OCI-LY1 (cell line): ENCODE measurements at regions not wholly inside any gene's neighbourhood (a gene's known extent, or its start where the extent isn't known, plus 50 kb on each side); places are given as distances from the start of the nearest gene placed in this dataset.

Experiments
- H2AFZ ChIP-seq: fragments of 200-600 bp; sonication (generic), shearing (Covaris generic); 2 replicates; pipeline ENCODE4 v1.6.0; 2014; ENCODE audit warnings: antibody characterized with exemption, mild to moderate bottlenecking, low read length
- H3F3A ChIP-seq: fragments of 200-600 bp; sonication (generic), shearing (Covaris generic); 2 replicates; pipeline ENCODE4 v1.6.0; 2014; ENCODE audit warnings: mild to moderate bottlenecking, antibody characterized with exemption, low read length, moderate library complexity; ENCODE audit not compliant: insufficient read depth
- H3K27ac ChIP-seq: fragments of 200-600 bp; sonication (generic); 2 replicates; pipeline ENCODE4 v1.5.1; 2014; ENCODE audit warnings: low read length, mixed run types, mild to moderate bottlenecking, low read depth; ENCODE audit not compliant: poor library complexity, severe bottlenecking
- H3K27me3 ChIP-seq: fragments of 200-600 bp; sonication (generic); 2 replicates; pipeline ENCODE4 v1.6.0; 2014; ENCODE audit warnings: antibody characterized with exemption, mild to moderate bottlenecking, low read length, moderate library complexity; ENCODE audit not compliant: insufficient read depth
- H3K36me3 ChIP-seq: fragments of 200-600 bp; sonication (generic); 2 replicates; pipeline ENCODE4 v1.6.1; 2014; ENCODE audit warnings: mild to moderate bottlenecking, antibody characterized with exemption, low read length, moderate library complexity, mixed read lengths; ENCODE audit not compliant: insufficient read depth
- H3K4me1 ChIP-seq: fragments of 200-600 bp; sonication (generic); 2 replicates; pipeline ENCODE4 v1.5.1; 2014; ENCODE audit warnings: mild to moderate bottlenecking, low read length, moderate library complexity; ENCODE audit not compliant: insufficient read depth, severe bottlenecking
- H3K4me2 ChIP-seq: fragments of 200-600 bp; sonication (generic), shearing (Covaris generic); 2 replicates; pipeline ENCODE4 v1.6.1; 2014; ENCODE audit warnings: low read length
- H3K4me3 ChIP-seq: fragments of 200-600 bp; sonication (generic); 2 replicates; pipeline ENCODE4 v1.5.1; 2014; ENCODE audit warnings: low read length, low read depth, mild to moderate bottlenecking, mixed read lengths; ENCODE audit not compliant: poor library complexity, severe bottlenecking
- H3K79me2 ChIP-seq: fragments of 200-600 bp; shearing (Covaris generic); 2 replicates; pipeline ENCODE4 v1.6.1; 2016; ENCODE audit warnings: mixed run types, low read length, mixed read lengths; ENCODE audit not compliant: insufficient read depth
- H3K9ac ChIP-seq: fragments of 200-600 bp; sonication (generic), shearing (Covaris generic); 2 replicates; pipeline ENCODE4 v1.6.1; 2014; ENCODE audit warnings: mild to moderate bottlenecking, low read length, mixed read lengths
- H3K9me2 ChIP-seq: fragments of 200-600 bp; sonication (generic), shearing (Covaris generic); 2 replicates; pipeline ENCODE4 v1.6.1; 2014; ENCODE audit warnings: low read depth, mild to moderate bottlenecking, low read length, mixed read lengths
- H3K9me3 ChIP-seq: fragments of 200-600 bp; shearing (Covaris generic); 2 replicates; pipeline ENCODE4 v1.6.1; 2014; ENCODE audit warnings: low read length, mixed read lengths
- H4K20me1 ChIP-seq: fragments of 200-600 bp; sonication (generic), shearing (Covaris generic); 2 replicates; pipeline ENCODE4 v1.6.0; 2016; ENCODE audit warnings: mild to moderate bottlenecking, low read length; ENCODE audit not compliant: insufficient read depth
- EZH2 ChIP-seq: fragments of 200-600 bp; sonication (generic), shearing (Covaris generic); IDR thresholded peaks from 2 replicates; pipeline ENCODE4 v1.8.0; 2017; ENCODE audit warnings: borderline replicate concordance, mixed run types, mild to moderate bottlenecking, antibody characterized with exemption, low read length, moderate library complexity, mixed read lengths
- TF ChIP-seq, protein P1 (sequence below): fragments of 200-600 bp; sonication (generic), shearing (Covaris generic); IDR thresholded peaks from 2 replicates; pipeline ENCODE4 v1.5.1; 2017; ENCODE audit warnings: mild to moderate bottlenecking, antibody characterized with exemption, low read length, moderate library complexity, mixed read lengths

DNA sequence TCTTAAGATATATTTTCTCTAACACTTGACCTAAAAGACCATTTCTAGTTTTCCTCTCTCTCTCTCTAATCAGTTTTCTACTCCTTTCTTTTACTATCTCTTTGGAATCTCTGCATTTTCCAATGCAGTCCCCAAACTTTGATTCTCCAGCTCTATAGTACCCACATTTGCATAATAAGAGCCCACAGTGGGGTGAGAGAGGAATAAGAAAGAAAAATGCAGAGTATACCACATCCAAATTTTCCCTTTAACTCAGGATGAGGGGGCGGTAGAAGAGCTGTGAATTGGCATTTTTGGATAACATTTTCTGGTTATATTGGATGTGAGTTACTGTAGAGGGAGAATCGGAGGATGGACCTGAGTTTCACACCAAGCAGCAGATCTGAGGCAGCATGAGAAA is 74.4 kb upstream of the SOD3 start:
- no peaks in the 10 kb centered on the region for H3K79me2 ChIP-seq
- no peak overlapping the region for H3K4me3 ChIP-seq
- H3K4me1 ChIP-seq, result no peaks in the 10 kb centered on the region
- H3K27ac ChIP-seq, result no peak overlapping the region
- no peaks in the 10 kb centered on the region for H3K27me3 ChIP-seq
- H3K4me2 ChIP-seq, result no peak overlapping the region
- TF ChIP-seq EZH2, result no peak
- TF ChIP-seq, protein P1, sequence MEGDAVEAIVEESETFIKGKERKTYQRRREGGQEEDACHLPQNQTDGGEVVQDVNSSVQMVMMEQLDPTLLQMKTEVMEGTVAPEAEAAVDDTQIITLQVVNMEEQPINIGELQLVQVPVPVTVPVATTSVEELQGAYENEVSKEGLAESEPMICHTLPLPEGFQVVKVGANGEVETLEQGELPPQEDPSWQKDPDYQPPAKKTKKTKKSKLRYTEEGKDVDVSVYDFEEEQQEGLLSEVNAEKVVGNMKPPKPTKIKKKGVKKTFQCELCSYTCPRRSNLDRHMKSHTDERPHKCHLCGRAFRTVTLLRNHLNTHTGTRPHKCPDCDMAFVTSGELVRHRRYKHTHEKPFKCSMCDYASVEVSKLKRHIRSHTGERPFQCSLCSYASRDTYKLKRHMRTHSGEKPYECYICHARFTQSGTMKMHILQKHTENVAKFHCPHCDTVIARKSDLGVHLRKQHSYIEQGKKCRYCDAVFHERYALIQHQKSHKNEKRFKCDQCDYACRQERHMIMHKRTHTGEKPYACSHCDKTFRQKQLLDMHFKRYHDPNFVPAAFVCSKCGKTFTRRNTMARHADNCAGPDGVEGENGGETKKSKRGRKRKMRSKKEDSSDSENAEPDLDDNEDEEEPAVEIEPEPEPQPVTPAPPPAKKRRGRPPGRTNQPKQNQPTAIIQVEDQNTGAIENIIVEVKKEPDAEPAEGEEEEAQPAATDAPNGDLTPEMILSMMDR, result no peak
- no peak overlapping the region for H2AFZ ChIP-seq
- no peaks in the 10 kb centered on the region for H4K20me1 ChIP-seq
- H3K9me3 ChIP-seq, result no peaks in the 10 kb centered on the region
- H3F3A ChIP-seq, result no peaks in the 10 kb centered on the region
- H3K9ac ChIP-seq, result no peak overlapping the region
- no peaks in the 10 kb centered on the region for H3K36me3 ChIP-seq
- no peaks in the 10 kb centered on the region for H3K9me2 ChIP-seq

DNA sequence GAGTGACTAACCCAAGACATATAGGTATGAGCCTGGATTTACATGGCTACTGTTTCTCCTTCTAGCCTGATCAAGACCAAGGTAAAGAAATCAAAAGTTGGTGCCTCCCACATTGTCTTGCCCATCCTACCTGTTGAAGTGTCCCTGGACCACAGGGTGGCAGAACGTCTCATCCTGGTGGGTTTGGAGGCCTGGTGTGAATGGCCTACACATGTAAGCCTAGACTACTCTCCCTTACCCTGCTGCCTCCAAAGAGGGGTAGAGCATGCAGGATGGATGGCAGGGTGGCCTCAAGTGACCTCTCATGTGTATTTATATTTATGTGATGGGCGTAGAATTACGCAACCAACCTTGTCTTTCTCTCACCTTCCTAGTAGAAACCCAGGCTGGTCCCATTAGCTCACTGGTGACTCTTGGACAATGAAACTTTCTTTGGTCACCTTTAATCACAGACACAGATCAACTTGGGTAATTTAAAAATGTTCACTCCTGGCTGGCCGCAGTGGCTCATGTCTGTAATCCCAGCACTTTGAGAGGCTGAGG is 73.3 kb upstream of the SOD3 start:
- Histone ChIP-seq H3K4me3 (no peak overlapping the region), H3K9me2 (no peaks in the 10 kb centered on the region), H2AFZ (no peak overlapping the region), H3K9ac (no peak overlapping the region), H3F3A (no peaks in the 10 kb centered on the region), H3K36me3 (no peaks in the 10 kb centered on the region), H3K4me1 (no peaks in the 10 kb centered on the region), H3K27me3 (no peaks in the 10 kb centered on the region), H3K27ac (no peak overlapping the region), H3K79me2 (no peaks in the 10 kb centered on the region), H4K20me1 (no peaks in the 10 kb centered on the region), H3K4me2 (no peak overlapping the region), H3K9me3 (no peaks in the 10 kb centered on the region)
- TF ChIP-seq EZH2, result no peak
- TF ChIP-seq, protein P1, result no peak

DNA sequence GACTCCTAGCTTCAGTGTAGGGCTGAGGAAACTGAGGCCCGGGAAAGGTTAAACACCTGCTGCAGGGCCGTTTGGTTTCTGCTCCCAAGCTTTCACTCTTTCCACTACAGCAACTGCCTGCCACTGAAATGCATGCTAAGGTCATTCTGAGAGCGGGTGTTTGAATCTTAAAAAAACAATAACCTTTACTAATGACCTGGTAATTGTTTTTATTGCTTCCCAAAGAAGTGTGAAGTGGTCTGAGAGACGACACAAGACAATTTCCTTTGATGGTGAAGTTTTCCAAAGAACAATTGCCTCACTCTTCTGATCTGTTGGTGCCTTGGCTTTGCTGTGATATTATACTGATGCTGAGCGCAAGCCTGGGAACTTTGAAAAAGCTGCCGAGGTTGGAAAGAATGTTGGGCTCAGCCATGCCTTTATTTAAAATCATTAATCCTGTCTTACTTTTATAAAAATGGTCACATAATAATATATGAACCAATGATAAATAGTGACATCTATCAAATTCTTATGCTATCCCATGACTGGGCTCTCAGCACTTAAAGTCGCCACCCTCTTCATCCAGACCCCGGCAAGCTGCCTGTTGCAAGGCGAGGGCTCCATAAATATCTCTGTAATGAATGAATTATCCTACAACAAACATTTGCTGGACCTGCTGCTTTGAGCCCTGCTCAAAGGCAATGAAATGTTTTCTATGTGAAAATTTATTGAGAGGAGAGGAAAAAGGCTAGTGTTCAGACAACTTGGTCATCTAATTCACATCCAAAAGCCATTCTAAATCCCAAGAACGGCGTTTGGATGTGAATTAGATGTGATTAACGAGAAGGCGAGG is 67.8 kb upstream of the SOD3 start:
- no peak for TF ChIP-seq EZH2

More for the DNA sequence above, 67.8 kb upstream of the SOD3 start:
- no peak overlapping the region for H3K27ac ChIP-seq
- H3K4me3 ChIP-seq, result no peak overlapping the region
- H3K27me3 ChIP-seq, result no peaks in the 10 kb centered on the region
- H3K9me3 ChIP-seq, result no peaks in the 10 kb centered on the region
- no peaks in the 10 kb centered on the region for H4K20me1 ChIP-seq
- H3K4me2 ChIP-seq, result no peak overlapping the region
- H3K36me3 ChIP-seq, result no peaks in the 10 kb centered on the region
- no peaks in the 10 kb centered on the region for H3K9me2 ChIP-seq
- no peaks in the 10 kb centered on the region for H3K79me2 ChIP-seq
- H3K9ac ChIP-seq, result no peak overlapping the region
- no peak overlapping the region for H2AFZ ChIP-seq
- H3F3A ChIP-seq, result no peaks in the 10 kb centered on the region
- H3K4me1 ChIP-seq, result no peaks in the 10 kb centered on the region
